Panc1 (cell line): ENCODE measurements at regions not wholly inside any gene's neighbourhood (a gene's known extent, or its start where the extent isn't known, plus 50 kb on each side); places are given as distances from the start of the nearest gene placed in this dataset.

Source experiments
- ATAC-seq: fragments of 200-7000 bp; cut with Tn5 transposase; 2 replicates; pipeline ENCODE4 v1.9.1; 2020; ENCODE audit warnings: mild to moderate bottlenecking, moderate library complexity
- BruUV-seq: library from RNA; stranded (reverse); fragments of 400-500 nt; replicated peaks from 2 replicates; lab custom pipeline; 2021; lab: Mats Ljungman, UMichigan
- CTCF ChIA-PET: fragments of 300-600 bp; sonication (Branson Sonifier 250); formaldehyde crosslinking; loops from one replicate; lab custom pipeline; 2022; ENCODE audit warnings: antibody characterized with exemption; lab: Charles Lee
- POLR2A ChIA-PET: fragments of 300-600 bp; sonication (Branson Sonifier 250); formaldehyde crosslinking; loops from one replicate; lab custom pipeline; 2022; ENCODE audit warnings: antibody characterized with exemption; lab: Charles Lee
- DNase-seq: peaks from one replicate; pipeline ENCODE4 v3.0.0-alpha.2; 2010; ENCODE audit warnings: low read depth, low spot score
- H3K27ac ChIP-seq: 2 replicates; pipeline ENCODE4 v1.5.1; 2011; ENCODE audit warnings: mild to moderate bottlenecking, low read length, inconsistent platforms
- H3K27me3 ChIP-seq: fragments of 200-500 bp; sonication (Bioruptor generic); 2 replicates; pipeline ENCODE4 v1.6.0; 2014; ENCODE audit warnings: low read length, inconsistent platforms; ENCODE audit not compliant: control insufficient read depth, insufficient read depth
- H3K36me3 ChIP-seq: fragments of 200-500 bp; sonication (Bioruptor generic); 2 replicates; pipeline ENCODE4 v1.5.1; 2014; ENCODE audit warnings: inconsistent platforms, mild to moderate bottlenecking, low read length, moderate library complexity; ENCODE audit not compliant: control insufficient read depth, insufficient read depth
- H3K4me1 ChIP-seq: 2 replicates; pipeline ENCODE4 v1.5.1; 2011; ENCODE audit warnings: inconsistent platforms, mild to moderate bottlenecking, low read length, moderate library complexity; ENCODE audit not compliant: control insufficient read depth, insufficient read depth
- H3K4me3 ChIP-seq, 2 experiments: 2 replicates each; pipeline ENCODE4 v1.5.1; 2011 to 2012; ENCODE audit warnings: low read depth in 2 of 2, low read length in 2 of 2, mild to moderate bottlenecking in 2 of 2, inconsistent platforms in 1 of 2, moderate library complexity in 1 of 2
- H3K9me3 ChIP-seq: fragments of 200-500 bp; sonication (Bioruptor generic); 2 replicates; pipeline ENCODE4 v1.5.1; 2014; ENCODE audit warnings: low read depth, mild to moderate bottlenecking, inconsistent platforms, low read length, moderate library complexity; ENCODE audit not compliant: control insufficient read depth, insufficient read depth
- POLR2AphosphoS5 ChIP-seq: IDR thresholded peaks from 2 replicates; pipeline ENCODE4 v1.6.1; 2012; ENCODE audit warnings: mild to moderate bottlenecking, low read depth, low read length, moderate library complexity
- SIN3A ChIP-seq: IDR thresholded peaks from 2 replicates; pipeline ENCODE4 v1.6.1; 2012; ENCODE audit warnings: low read depth, mild to moderate bottlenecking, low read length, moderate library complexity, borderline replicate concordance; ENCODE audit not compliant: insufficient read depth
- TCF7L2 ChIP-seq: IDR thresholded peaks from 2 replicates; pipeline ENCODE4 v1.6.1; 2011; ENCODE audit warnings: mild to moderate bottlenecking, low read depth, low read length, inconsistent platforms
- in situ Hi-C: cut with HindIII; loops from 2 replicates; pipeline ENCODE4 v1.10.0; 2016; ENCODE audit warnings: low sequenced_read_pairs, low pct_unique_long_range_greater_than_20kb
- intact Hi-C: fragments of 100-400 bp; cut with micrococcal nuclease; formaldehyde crosslinking; loops from one replicate; pipeline ENCODE4 v1.10.0; 2022; ENCODE audit not compliant: unreplicated experiment
- TF ChIP-seq, protein P1 (sequence below): fragments of 450-650 bp; IDR thresholded peaks from 2 replicates; pipeline ENCODE4 v1.5.1; 2017; ENCODE audit warnings: mild to moderate bottlenecking
- TF ChIP-seq, protein P2 (sequence below), 2 experiments: IDR thresholded peaks; 2 replicates each; pipeline ENCODE4 v1.6.1; 2011 to 2012; ENCODE audit warnings: low read depth in 2 of 2, control low read depth in 1 of 2, low read length in 1 of 2, mild to moderate bottlenecking in 1 of 2, moderate library complexity in 1 of 2; ENCODE audit not compliant: insufficient read depth in 1 of 2

DNA sequence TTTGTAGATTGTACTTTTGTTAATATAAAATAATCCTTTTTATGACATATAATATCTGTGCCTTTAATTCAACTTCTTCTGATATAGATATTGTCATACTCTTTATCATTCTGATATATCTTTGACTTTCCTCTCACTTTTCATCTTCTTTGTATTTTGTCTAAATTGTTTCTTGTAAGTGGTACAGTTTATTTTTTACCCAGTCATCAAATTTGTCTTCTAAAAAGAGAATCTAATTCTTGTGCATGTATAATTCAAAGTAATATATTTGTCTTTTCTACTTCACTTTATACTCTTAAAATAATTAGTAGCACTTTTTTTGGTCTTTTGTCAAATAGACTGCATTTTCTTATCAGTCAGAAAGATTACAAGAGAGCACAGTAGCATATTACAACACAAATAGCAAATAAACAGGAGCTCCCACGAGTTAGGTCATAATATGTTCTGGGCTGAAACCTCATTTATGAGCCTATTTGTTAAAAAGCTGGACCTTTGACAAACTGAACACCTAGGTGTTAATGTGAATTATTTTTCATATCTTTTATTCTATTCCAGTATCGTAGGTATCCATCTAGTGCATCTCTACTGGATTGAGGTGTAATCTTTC lies 379.7 kb upstream of the B3GALT2 start:
- ChIA-PET CTCF (no interaction called here), POLR2A (no interaction called here)
- ATAC-seq (no peak), DNase-seq (no peak)
- TF ChIP-seq SIN3A, result no peak
- TF ChIP-seq POLR2AphosphoS5, result no peak
- no peak for TF ChIP-seq TCF7L2
- TF ChIP-seq, protein P1, sequence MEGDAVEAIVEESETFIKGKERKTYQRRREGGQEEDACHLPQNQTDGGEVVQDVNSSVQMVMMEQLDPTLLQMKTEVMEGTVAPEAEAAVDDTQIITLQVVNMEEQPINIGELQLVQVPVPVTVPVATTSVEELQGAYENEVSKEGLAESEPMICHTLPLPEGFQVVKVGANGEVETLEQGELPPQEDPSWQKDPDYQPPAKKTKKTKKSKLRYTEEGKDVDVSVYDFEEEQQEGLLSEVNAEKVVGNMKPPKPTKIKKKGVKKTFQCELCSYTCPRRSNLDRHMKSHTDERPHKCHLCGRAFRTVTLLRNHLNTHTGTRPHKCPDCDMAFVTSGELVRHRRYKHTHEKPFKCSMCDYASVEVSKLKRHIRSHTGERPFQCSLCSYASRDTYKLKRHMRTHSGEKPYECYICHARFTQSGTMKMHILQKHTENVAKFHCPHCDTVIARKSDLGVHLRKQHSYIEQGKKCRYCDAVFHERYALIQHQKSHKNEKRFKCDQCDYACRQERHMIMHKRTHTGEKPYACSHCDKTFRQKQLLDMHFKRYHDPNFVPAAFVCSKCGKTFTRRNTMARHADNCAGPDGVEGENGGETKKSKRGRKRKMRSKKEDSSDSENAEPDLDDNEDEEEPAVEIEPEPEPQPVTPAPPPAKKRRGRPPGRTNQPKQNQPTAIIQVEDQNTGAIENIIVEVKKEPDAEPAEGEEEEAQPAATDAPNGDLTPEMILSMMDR, result no peak
- TF ChIP-seq, protein P2, sequence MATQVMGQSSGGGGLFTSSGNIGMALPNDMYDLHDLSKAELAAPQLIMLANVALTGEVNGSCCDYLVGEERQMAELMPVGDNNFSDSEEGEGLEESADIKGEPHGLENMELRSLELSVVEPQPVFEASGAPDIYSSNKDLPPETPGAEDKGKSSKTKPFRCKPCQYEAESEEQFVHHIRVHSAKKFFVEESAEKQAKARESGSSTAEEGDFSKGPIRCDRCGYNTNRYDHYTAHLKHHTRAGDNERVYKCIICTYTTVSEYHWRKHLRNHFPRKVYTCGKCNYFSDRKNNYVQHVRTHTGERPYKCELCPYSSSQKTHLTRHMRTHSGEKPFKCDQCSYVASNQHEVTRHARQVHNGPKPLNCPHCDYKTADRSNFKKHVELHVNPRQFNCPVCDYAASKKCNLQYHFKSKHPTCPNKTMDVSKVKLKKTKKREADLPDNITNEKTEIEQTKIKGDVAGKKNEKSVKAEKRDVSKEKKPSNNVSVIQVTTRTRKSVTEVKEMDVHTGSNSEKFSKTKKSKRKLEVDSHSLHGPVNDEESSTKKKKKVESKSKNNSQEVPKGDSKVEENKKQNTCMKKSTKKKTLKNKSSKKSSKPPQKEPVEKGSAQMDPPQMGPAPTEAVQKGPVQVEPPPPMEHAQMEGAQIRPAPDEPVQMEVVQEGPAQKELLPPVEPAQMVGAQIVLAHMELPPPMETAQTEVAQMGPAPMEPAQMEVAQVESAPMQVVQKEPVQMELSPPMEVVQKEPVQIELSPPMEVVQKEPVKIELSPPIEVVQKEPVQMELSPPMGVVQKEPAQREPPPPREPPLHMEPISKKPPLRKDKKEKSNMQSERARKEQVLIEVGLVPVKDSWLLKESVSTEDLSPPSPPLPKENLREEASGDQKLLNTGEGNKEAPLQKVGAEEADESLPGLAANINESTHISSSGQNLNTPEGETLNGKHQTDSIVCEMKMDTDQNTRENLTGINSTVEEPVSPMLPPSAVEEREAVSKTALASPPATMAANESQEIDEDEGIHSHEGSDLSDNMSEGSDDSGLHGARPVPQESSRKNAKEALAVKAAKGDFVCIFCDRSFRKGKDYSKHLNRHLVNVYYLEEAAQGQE (IDR thresholded peaks at IDR 0.05; ENCODE audit: insufficient read depth in 1 of 2, low read depth in 2 of 2, low read length in 1 of 2), result no peak
- in situ Hi-C loops (no loop called here), intact Hi-C loops (no loop called here)
- no peaks in the 10 kb centered on the region for H3K36me3 ChIP-seq
- H3K9me3 ChIP-seq, result no peaks in the 10 kb centered on the region
- no TSS peak for BruUV-seq
- H3K27me3 ChIP-seq, result no peaks in the 10 kb centered on the region
- no peak overlapping the region for H3K27ac ChIP-seq
- no peak overlapping the region for H3K4me3 ChIP-seq
- no peaks in the 10 kb centered on the region for H3K4me1 ChIP-seq

DNA sequence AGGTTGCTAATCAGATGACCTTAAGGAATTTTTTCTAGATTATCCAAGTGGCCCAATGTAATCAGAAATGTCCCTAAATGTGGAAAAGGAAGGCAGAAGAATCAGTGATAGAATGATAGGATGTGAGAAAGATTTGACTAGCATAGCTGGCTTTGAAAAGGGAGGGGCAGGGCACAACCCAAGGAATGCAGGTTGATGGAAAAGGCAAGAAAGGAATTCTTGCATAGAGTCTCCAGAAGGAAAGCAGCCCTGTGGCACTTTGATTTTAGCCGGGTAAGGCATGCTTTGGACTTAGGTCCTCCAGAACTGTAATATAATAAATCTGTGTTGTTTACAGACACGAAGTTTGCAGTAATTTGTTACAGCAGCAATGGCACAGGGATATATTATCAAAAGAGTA lies 375.7 kb upstream of the B3GALT2 start:
- intact Hi-C loops, result no loop called here
- Histone ChIP-seq H3K9me3 (no peaks in the 10 kb centered on the region), H3K27ac (no peak overlapping the region), H3K36me3 (no peaks in the 10 kb centered on the region), H3K4me3 (no peak overlapping the region), H3K27me3 (no peaks in the 10 kb centered on the region), H3K4me1 (no peaks in the 10 kb centered on the region)
- ChIA-PET POLR2A (interaction anchor here (0.6 kb wide), 1 partner anchor 700 kb away, joined by 3 read pairs; no protein-coding TSS in a partner anchor), CTCF (no interaction called here)
- TF ChIP-seq, protein P2 (IDR thresholded peaks at IDR 0.05; ENCODE audit: insufficient read depth in 1 of 2, low read depth in 2 of 2, low read length in 1 of 2), result no peak
- TF ChIP-seq SIN3A (no peak), POLR2AphosphoS5 (no peak), TCF7L2 (no peak)
- TF ChIP-seq, protein P1, result no peak
- no peak for DNase-seq
- no TSS peak for BruUV-seq
- in situ Hi-C loops, result no loop called here
- ATAC-seq, result no peak
